Tibial nerve (tissue), 4 donors: ENCODE measurements at regions not wholly inside any gene's neighbourhood (a gene's known extent, or its start where the extent isn't known, plus 50 kb on each side); places are given as distances from the start of the nearest gene placed in this dataset.

ENCODE experiments used
- EP300 ChIP-seq, 2 donors: sonication (generic); formaldehyde crosslinking; IDR thresholded peaks; one replicate each; pipeline ENCODE4 v1.6.1; 2017; ENCODE audit warnings: antibody characterized with exemption in 2 of 2, mild to moderate bottlenecking in 1 of 2
- TF ChIP-seq, protein P1 (sequence below), 5 experiments: fragments of 200-600 bp in 3 of 5; fragments of 450-650 bp in 2 of 5; sonication (generic) in 3 of 5; IDR thresholded peaks; one replicate each; pipeline ENCODE4 v1.5.1; 2016 to 2019; ENCODE audit warnings: antibody characterized with exemption in 5 of 5, mild to moderate bottlenecking in 3 of 5, moderate library complexity in 2 of 5

DNA sequence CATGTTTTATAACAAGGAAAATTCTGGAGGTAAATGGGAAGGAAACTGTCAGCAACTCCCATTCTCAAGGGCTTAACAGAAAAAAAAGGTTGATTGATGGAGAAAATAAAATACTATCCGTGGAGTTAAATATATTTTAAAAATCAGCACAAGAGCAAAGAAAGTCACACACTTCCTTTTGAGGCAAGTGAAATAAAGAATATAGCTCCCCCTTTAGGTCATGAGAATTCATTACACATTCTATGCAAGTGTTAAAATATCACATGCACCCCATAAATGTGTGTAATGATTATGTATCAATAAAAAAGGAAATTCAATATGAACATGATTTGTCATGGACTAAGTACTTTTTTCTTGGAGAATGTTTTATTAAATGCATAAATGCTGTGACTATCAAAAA lies 349.2 kb downstream of the TPBG start:
- TF ChIP-seq, protein P1, sequence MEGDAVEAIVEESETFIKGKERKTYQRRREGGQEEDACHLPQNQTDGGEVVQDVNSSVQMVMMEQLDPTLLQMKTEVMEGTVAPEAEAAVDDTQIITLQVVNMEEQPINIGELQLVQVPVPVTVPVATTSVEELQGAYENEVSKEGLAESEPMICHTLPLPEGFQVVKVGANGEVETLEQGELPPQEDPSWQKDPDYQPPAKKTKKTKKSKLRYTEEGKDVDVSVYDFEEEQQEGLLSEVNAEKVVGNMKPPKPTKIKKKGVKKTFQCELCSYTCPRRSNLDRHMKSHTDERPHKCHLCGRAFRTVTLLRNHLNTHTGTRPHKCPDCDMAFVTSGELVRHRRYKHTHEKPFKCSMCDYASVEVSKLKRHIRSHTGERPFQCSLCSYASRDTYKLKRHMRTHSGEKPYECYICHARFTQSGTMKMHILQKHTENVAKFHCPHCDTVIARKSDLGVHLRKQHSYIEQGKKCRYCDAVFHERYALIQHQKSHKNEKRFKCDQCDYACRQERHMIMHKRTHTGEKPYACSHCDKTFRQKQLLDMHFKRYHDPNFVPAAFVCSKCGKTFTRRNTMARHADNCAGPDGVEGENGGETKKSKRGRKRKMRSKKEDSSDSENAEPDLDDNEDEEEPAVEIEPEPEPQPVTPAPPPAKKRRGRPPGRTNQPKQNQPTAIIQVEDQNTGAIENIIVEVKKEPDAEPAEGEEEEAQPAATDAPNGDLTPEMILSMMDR (IDR thresholded peaks at IDR 0.05): no peak
- TF ChIP-seq EP300 (IDR thresholded peaks at IDR 0.05): no peak
